IMR-90 (cell line): ENCODE measurements at regions not wholly inside any gene's neighbourhood (a gene's known extent, or its start where the extent isn't known, plus 50 kb on each side); places are given as distances from the start of the nearest gene placed in this dataset.

Source experiments
- ATAC-seq: fragments of 200-7000 bp; cut with Tn5 transposase; 2 replicates; pipeline ENCODE4 v1.9.1; 2020; ENCODE audit warnings: low read depth, mild to moderate bottlenecking, moderate library complexity
- BruUV-seq: library from RNA; stranded (reverse); fragments of 400-500 nt; replicated peaks from 2 replicates; lab custom pipeline; 2021; lab: Mats Ljungman, UMichigan
- CTCF ChIA-PET: fragments of 300-600 bp; formaldehyde crosslinking; extraction: SDS; loops from one replicate; lab custom pipeline; 2021; ENCODE audit warnings: antibody characterized with exemption; lab: Yijun Ruan, JAX
- POLR2A ChIA-PET: fragments of 300-600 bp; sonication (Branson Sonifier 250); formaldehyde crosslinking; loops from one replicate; lab custom pipeline; 2022; ENCODE audit warnings: antibody characterized with exemption; ENCODE audit not compliant: unreplicated experiment; lab: Charles Lee
- DNase-seq: peaks from one replicate; pipeline ENCODE4 v3.0.0; 2013
- H2AFZ ChIP-seq: replicated peaks from 2 replicates; pipeline ENCODE3; 2013; ENCODE audit warnings: low read length, mild to moderate bottlenecking; ENCODE audit not compliant: poor library complexity
- H2AK5ac ChIP-seq: 2 replicates; pipeline ENCODE4 v1.6.1; 2013; ENCODE audit warnings: low read depth, low read length, inconsistent platforms
- H2AK9ac ChIP-seq: replicated peaks from 2 replicates; pipeline ENCODE3; 2013; ENCODE audit warnings: mild to moderate bottlenecking, low read depth, low read length, moderate library complexity; ENCODE audit not compliant: poor library complexity
- H2BK120ac ChIP-seq: 2 replicates; pipeline ENCODE4 v1.6.1; 2013; ENCODE audit warnings: low read depth, low read length, inconsistent platforms
- H2BK15ac ChIP-seq: 3 replicates; pipeline ENCODE4 v1.6.1; 2013; ENCODE audit warnings: low read depth, low read length, inconsistent platforms
- H2BK20ac ChIP-seq: 2 replicates; pipeline ENCODE4 v1.6.1; 2013; ENCODE audit warnings: low read depth, mild to moderate bottlenecking, inconsistent platforms, low read length, moderate library complexity
- H2BK5ac ChIP-seq: 2 replicates; pipeline ENCODE4 v1.6.1; 2013; ENCODE audit warnings: mild to moderate bottlenecking, low read depth, low read length, inconsistent platforms; ENCODE audit not compliant: poor library complexity, severe bottlenecking
- H3K14ac ChIP-seq: replicated peaks from 2 replicates; pipeline ENCODE4 v1.6.1; 2013; ENCODE audit warnings: low read depth, low read length, inconsistent platforms
- H3K18ac ChIP-seq: 2 replicates; pipeline ENCODE4 v1.6.1; 2013; ENCODE audit warnings: low read depth, low read length, control low read depth
- H3K23ac ChIP-seq: 2 replicates; pipeline ENCODE4 v1.6.1; 2013; ENCODE audit warnings: low read depth, low read length, inconsistent platforms
- H3K27ac ChIP-seq: 2 replicates; pipeline ENCODE4 v1.5.1; 2013; ENCODE audit warnings: mild to moderate bottlenecking, control low read depth, low read length; ENCODE audit not compliant: insufficient read depth
- H3K27me3 ChIP-seq: 2 replicates; pipeline ENCODE4 v1.6.1; 2013; ENCODE audit warnings: low read length; ENCODE audit not compliant: control insufficient read depth, insufficient read depth
- H3K36me3 ChIP-seq: 2 replicates; pipeline ENCODE4 v1.6.1; 2013; ENCODE audit warnings: low read length, mixed read lengths; ENCODE audit not compliant: control insufficient read depth, insufficient read depth
- H3K4ac ChIP-seq: 2 replicates; pipeline ENCODE4 v1.6.1; 2013; ENCODE audit warnings: low read depth, low read length, inconsistent platforms
- H3K4me1 ChIP-seq: 2 replicates; pipeline ENCODE4 v1.6.1; 2013; ENCODE audit warnings: low read length, mixed read lengths; ENCODE audit not compliant: control insufficient read depth, insufficient read depth
- H3K4me2 ChIP-seq: 2 replicates; pipeline ENCODE4 v1.6.1; 2013; ENCODE audit warnings: low read depth, mild to moderate bottlenecking, control low read depth, low read length, moderate library complexity
- H3K4me3 ChIP-seq: 2 replicates; pipeline ENCODE4 v1.5.1; 2013; ENCODE audit warnings: low read depth, mild to moderate bottlenecking, control low read depth, low read length, moderate library complexity; ENCODE audit not compliant: insufficient read depth
- H3K56ac ChIP-seq: 2 replicates; pipeline ENCODE4 v1.6.1; 2013; ENCODE audit warnings: low read length, inconsistent platforms; ENCODE audit not compliant: insufficient read depth; ENCODE audit errors: extremely low read depth
- H3K79me1 ChIP-seq, 2 experiments: 2 replicates each; pipeline ENCODE4 v1.6.1; 2013; ENCODE audit warnings: low read length in 2 of 2, inconsistent platforms in 1 of 2, low read depth in 1 of 2
- H3K9ac ChIP-seq: 2 replicates; pipeline ENCODE4 v1.6.1; 2013; ENCODE audit warnings: low read depth, low read length, control low read depth
- H3K9me1 ChIP-seq: 2 replicates; pipeline ENCODE4 v1.6.1; 2013; ENCODE audit warnings: low read length, inconsistent platforms; ENCODE audit not compliant: insufficient read depth
- H3K9me3 ChIP-seq: 2 replicates; pipeline ENCODE4 v1.6.1; 2013; ENCODE audit warnings: low read length; ENCODE audit not compliant: control insufficient read depth, insufficient read depth
- H4K20me1 ChIP-seq: 2 replicates; pipeline ENCODE4 v1.6.1; 2013; ENCODE audit warnings: low read length, inconsistent platforms; ENCODE audit not compliant: insufficient read depth
- H4K5ac ChIP-seq: 2 replicates; pipeline ENCODE4 v1.6.1; 2013; ENCODE audit warnings: mild to moderate bottlenecking, low read depth, low read length, control low read depth
- H4K8ac ChIP-seq, 2 experiments: 2 replicates each; pipeline ENCODE4 v1.6.1; 2013; ENCODE audit warnings: low read depth in 2 of 2, low read length in 2 of 2, control low read depth in 1 of 2, inconsistent platforms in 1 of 2
- H4K91ac ChIP-seq: 2 replicates; pipeline ENCODE4 v1.6.1; 2013; ENCODE audit warnings: low read depth, low read length, inconsistent platforms; ENCODE audit not compliant: insufficient read depth
- NFE2L2 ChIP-seq: fragments of 150-350 bp; IDR thresholded peaks from 2 replicates; pipeline ENCODE4 v1.6.1; 2016; ENCODE audit warnings: low read depth, mild to moderate bottlenecking, low read length
- WGBS, 2 experiments: methylation state at CpG; one replicate each; pipeline versions ENCODE4 v1.1.5 to v1.1.7; 2013; ENCODE audit warnings: missing lambda C conversion rate in 2 of 2; ENCODE audit not compliant: insufficient read length in 1 of 2; ENCODE audit errors: extremely low coverage in 2 of 2; 5-methylcytosine and 5-hydroxymethylcytosine counted together
- dilution Hi-C: fragments of 300-500 bp; cut with HindIII; formaldehyde crosslinking; loops from one replicate; pipeline ENCODE4 v1.14.3; 2018; ENCODE audit warnings: low sequenced_read_pairs; ENCODE audit not compliant: unreplicated experiment
- in situ Hi-C: fragments of 300-500 bp; cut with MboI; formaldehyde crosslinking; loops from 3 replicates; pipeline ENCODE4 v1.14.3; 2019; ENCODE audit warnings: low sequenced_read_pairs, inconsistent platforms, mixed read lengths
- intact Hi-C: fragments of 100-400 bp; cut with micrococcal nuclease; formaldehyde crosslinking; loops from 2 replicates; pipeline ENCODE4 v1.10.0; 2022

GRCh38 chr4:175906384-175906783 is 94.3 kb upstream of the GPM6A start:
- H3K18ac ChIP-seq: no peak overlapping the region
- TF ChIP-seq NFE2L2: no peak
- no peak overlapping the region for H3K27ac ChIP-seq
- no peak overlapping the region for H2BK5ac ChIP-seq
- no peaks in the 10 kb centered on the region for H3K4me1 ChIP-seq
- H3K23ac ChIP-seq: no peak overlapping the region
- ChIA-PET CTCF (no interaction called here), POLR2A (no interaction called here)
- H3K27me3 ChIP-seq: no peaks in the 10 kb centered on the region
- BruUV-seq: no TSS peak
- H2AK5ac ChIP-seq: no peak overlapping the region
- no peak overlapping the region for H3K14ac ChIP-seq
- H2BK120ac ChIP-seq: no peak overlapping the region
- H3K9me1 ChIP-seq: no peaks in the 10 kb centered on the region
- in situ Hi-C loops (no loop called here), intact Hi-C loops (no loop called here), dilution Hi-C loops (no loop called here)
- no peak overlapping the region for H3K56ac ChIP-seq
- H4K8ac ChIP-seq: no peak overlapping the region
- H2AFZ ChIP-seq: no peak overlapping the region
- H2BK15ac ChIP-seq: no peak overlapping the region
- no peak overlapping the region for H2BK20ac ChIP-seq
- no peak for ATAC-seq
- no peak overlapping the region for H3K4ac ChIP-seq
- H4K91ac ChIP-seq: no peak overlapping the region
- H2AK9ac ChIP-seq: no peak overlapping the region
- H3K36me3 ChIP-seq: no peaks in the 10 kb centered on the region
- no peak overlapping the region for H3K4me3 ChIP-seq
- H4K20me1 ChIP-seq: no peaks in the 10 kb centered on the region
- no peaks in the 10 kb centered on the region for H3K79me1 ChIP-seq
- H3K9me3 ChIP-seq: no peaks in the 10 kb centered on the region
- H3K9ac ChIP-seq: no peak overlapping the region
- no peak for DNase-seq
- H4K5ac ChIP-seq: no peak overlapping the region
- WGBS, 2 experiments: 34% methylated on average over 2 of the region's 5 CpGs; no CpG with 5 or more reads in 1 of the 2 experiments
- no peak overlapping the region for H3K4me2 ChIP-seq
